NCI-H69 (cell line): ENCODE measurements at regions not wholly inside any gene's neighbourhood (a gene's known extent, or its start where the extent isn't known, plus 50 kb on each side); places are given as distances from the start of the nearest gene placed in this dataset.

ENCODE experiments used
- DNase-seq: peaks from one replicate; lab custom pipeline; 2025; lab: John Stamatoyannopoulos, UW

- DNase-seq = no peak
These were observed 343.7 kb downstream of the MID1IP1 start for GRCh38 chrX:39144956-39145355.

GRCh38 chrX:39145859-39146258, 344.6 kb downstream of the MID1IP1 start:
- no peak for DNase-seq

GRCh38 chrX:39149761-39150160, 348.5 kb downstream of the MID1IP1 start:
- peak; percentile 75 for DNase-seq

- DNase-seq = peak; percentile 30
These were observed 349.0 kb downstream of the MID1IP1 start for GRCh38 chrX:39150220-39150619.

- no peak for DNase-seq
These were observed 349.4 kb downstream of the MID1IP1 start for GRCh38 chrX:39150621-39151020.

GRCh38 chrX:39152106-39152649, 350.9 kb downstream of the MID1IP1 start:
- DNase-seq = peak; percentile 97

- DNase-seq = peak; percentile 71
These were observed 354.8 kb downstream of the MID1IP1 start for GRCh38 chrX:39156051-39156450.

GRCh38 chrX:39157006-39157405, 355.7 kb downstream of the MID1IP1 start:
- DNase-seq = peak; percentile 10

- DNase-seq = peak; percentile 64
These were observed 356.5 kb downstream of the MID1IP1 start for GRCh38 chrX:39157796-39158195.

GRCh38 chrX:39158801-39159657, 357.8 kb downstream of the MID1IP1 start:
- DNase-seq = peak; percentile 95

- DNase-seq = peak; percentile 41
These were observed 358.8 kb downstream of the MID1IP1 start for GRCh38 chrX:39159921-39160507.

- no peak for DNase-seq
These were observed 360.5 kb downstream of the MID1IP1 start for GRCh38 chrX:39161611-39162255.

- DNase-seq = peak; percentile 3
These were observed 361.1 kb downstream of the MID1IP1 start for GRCh38 chrX:39162322-39162735.

- no peak for DNase-seq
These were observed 362.4 kb downstream of the MID1IP1 start for GRCh38 chrX:39163581-39164126.

GRCh38 chrX:39164212-39164611, 363.0 kb downstream of the MID1IP1 start:
- peak; percentile 38 for DNase-seq

- DNase-seq = no peak
These were observed 363.9 kb downstream of the MID1IP1 start for GRCh38 chrX:39165185-39165584.

GRCh38 chrX:39165773-39166172, 364.5 kb downstream of the MID1IP1 start:
- no peak for DNase-seq

- no peak for DNase-seq
These were observed 366.5 kb downstream of the MID1IP1 start for GRCh38 chrX:39167791-39168190.

GRCh38 chrX:39168609-39169008, 367.4 kb downstream of the MID1IP1 start:
- no peak for DNase-seq

GRCh38 chrX:39169976-39170375, 368.7 kb downstream of the MID1IP1 start:
- DNase-seq = no peak

- DNase-seq = no peak
These were observed 369.2 kb downstream of the MID1IP1 start for GRCh38 chrX:39170464-39170863.

GRCh38 chrX:39171686-39172085, 370.4 kb downstream of the MID1IP1 start:
- DNase-seq = no peak
